Fibroblast of the conjunctiva (primary cell): ENCODE measurements at regions not wholly inside any gene's neighbourhood (a gene's known extent, or its start where the extent isn't known, plus 50 kb on each side); places are given as distances from the start of the nearest gene placed in this dataset.
"Not testable (repeated sequence)": the region's sequence is repeated elsewhere in the genome, so short reads cannot be mapped to it uniquely, and the experiment has no call there.

Experiments used
- DNase-seq: peaks from one replicate; pipeline ENCODE4 v3.0.0-alpha.2; 2010; ENCODE audit warnings: low read depth

DNA sequence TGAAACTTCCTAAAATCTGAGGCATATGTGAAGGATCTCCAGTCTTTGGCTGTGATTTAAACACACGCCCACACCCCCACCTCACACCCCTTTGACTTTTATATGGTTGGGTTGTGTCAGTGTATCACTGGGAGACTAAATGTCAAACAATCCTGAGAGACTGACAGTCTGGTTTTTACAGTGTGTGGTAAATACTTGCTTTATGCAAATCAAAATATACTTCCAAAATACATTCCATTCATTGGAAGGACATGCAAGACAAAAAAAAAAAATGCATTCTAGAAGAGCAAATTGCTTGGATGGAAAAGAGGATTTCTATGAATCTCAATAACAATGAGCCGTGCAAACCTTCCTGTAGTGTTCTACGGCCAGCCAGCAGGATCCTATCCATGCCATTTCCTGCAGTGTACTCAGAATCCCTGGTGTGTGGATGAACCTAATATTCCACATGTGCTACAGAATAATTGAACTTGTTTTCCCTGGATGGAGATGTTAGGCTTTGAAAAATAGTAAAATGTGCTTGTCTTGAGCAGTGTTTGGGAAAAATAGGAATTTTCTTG lies 602.1 kb upstream of the GOT2 start:
- no peak for DNase-seq

DNA sequence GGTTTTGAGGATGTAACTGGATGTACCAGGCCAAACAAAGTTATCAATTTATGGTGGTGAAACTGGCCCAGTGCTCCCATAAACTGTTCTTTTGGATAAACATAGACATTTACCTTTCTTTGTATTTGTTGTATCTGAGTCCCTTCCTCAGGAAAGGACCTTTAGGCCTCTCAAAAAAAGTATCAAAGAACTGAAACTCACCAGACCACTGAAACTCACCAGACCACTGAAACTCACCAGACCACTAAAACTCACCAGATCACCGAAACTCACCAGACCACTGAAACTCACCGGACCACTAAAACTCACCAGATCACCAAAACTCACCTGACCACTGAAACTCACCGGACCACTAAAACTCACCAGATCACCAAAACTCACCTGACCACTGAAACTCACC lies 597.6 kb upstream of the GOT2 start:
- not testable (repeated sequence) for DNase-seq

- DNase-seq: no peak
Observed at GRCh38 chr16:59330019-59330670, 596.0 kb upstream of the GOT2 start.

GRCh38 chr16:59328961-59329360 lies 594.8 kb upstream of the GOT2 start:
- no peak for DNase-seq

DNA sequence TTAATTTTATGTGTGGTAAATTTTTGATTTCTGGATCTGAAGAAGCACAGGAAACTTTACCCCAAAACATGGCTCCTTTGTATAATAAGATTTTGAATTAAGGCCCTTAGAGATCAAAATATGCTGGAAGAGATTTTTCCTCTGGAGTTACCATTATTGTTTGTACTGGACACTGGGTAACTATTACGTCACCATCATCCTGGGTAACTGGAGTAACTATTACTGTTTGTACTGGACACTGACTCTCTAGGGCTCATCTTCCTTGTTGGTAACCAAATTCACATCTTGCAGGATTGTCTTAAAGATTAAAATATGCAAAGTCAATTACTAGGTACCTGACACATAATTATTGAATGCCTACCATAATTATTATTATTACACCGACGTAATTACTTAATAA lies 593.8 kb upstream of the GOT2 start:
- no peak for DNase-seq

DNA sequence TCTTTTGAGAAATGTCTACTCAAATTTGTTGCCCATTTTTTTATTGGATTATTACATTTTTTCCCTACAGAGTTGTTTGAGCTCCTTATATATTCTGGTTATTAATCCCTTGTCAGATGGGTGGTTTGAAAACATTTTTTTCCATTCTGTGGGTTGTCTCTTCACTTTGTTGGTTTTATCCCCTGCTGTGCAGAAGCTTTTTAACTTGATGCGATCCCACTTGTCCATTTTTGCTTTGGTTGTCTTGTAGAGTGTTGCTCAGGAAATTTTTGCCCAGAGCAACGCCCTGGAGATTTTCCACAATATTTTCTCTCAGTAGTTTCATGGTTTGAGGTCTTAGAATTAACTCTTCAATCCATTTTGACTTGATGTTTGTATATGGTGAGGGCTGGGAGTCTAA lies 592.8 kb upstream of the GOT2 start:
- no peak for DNase-seq

DNA sequence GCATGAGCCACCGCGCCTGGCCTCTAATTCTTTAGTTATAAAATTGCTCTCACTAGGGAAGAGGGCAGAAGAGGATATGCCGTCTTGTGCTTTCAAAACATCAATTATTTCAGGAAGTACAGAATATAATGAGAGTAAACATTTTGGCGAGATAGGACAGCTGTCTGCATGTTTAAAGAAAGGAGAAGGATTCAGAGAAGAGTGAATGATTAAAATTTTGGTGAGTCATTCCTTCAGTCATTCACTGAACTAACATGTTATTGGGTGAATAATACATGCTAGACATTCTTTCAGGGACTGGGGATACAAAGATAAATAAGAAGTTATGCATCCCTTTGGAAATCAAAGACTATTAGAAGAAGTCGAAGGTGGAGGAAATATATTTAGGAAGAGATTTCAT lies 590.3 kb upstream of the GOT2 start:
- DNase-seq: no peak

- DNase-seq: no peak
Observed at GRCh38 chr16:59320657-59321056, 586.5 kb upstream of the GOT2 start.

GRCh38 chr16:59319871-59320270 lies 585.8 kb upstream of the GOT2 start:
- no peak for DNase-seq

DNA sequence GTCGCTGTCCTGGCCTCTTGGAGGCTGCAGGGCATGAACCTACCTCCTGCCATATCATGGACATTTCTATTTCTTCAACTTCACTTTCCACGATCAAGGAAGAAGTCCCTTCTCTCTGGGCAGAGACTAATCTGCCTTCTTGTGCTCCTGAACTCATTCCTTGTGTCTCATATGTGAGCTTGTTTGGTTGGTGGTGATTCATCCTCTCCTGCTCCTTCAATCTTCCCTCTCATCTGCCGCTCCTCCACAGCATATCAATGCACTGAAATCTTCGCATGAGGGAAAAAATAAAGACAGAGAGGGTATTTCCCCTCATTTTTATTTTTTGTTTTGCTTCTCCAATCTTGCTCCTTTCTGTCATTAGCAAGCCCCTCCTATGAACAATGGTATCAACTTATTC lies 571.7 kb upstream of the GOT2 start:
- no peak for DNase-seq

DNA sequence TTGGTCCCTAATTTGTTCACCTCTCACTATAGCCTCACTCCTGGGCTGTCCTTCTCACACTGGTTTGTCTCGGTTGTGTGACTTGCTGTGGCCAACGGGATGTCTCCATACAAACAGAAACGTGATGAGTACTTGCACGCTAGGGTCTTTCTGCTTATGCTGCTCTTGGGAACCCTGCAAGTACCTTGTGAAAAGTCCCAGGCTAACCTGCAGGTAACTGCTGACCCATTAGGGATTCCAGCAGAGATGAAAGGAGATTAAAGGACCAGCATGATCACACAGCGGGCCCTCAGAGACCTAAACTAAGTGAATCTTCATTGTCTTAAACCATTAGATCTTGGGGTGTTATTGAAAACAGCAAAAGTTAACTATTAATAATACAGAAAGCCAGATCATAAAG lies 562.8 kb upstream of the GOT2 start:
- DNase-seq: no peak

DNA sequence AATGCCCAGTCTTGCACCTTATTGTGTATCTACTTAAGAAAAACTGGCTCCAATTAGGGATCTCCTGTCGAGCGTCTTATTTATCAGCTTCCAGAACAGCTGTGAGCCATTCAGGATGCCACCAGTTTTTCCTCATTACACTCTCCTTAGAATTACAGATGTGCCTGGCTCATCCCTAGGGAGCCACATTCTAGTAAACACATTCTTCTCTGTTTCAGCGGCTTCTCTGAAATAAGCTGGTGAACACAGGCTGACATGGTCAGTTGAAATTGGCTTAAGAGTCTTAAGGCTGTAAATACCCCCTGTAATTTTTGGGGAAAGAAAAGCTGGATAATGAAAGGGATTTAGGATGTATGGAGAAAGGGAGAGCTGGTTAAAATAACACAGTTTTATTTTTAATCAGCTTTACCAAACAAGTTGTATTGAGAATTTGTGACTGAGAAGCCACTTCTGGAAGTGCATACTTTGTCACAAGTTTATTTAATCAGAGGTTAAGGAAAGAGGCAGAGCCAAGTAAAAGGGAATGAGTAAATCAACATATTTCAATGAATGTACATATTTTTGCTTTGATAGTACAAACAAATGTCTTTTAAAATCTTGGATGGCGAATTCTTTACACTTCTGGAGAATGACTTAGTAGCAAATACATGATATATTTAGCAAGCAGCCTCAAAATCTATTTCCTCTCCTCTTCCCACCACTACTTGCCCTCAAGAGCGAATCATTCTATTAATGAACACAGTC lies 562.0 kb upstream of the GOT2 start:
- DNase-seq: no peak

DNA sequence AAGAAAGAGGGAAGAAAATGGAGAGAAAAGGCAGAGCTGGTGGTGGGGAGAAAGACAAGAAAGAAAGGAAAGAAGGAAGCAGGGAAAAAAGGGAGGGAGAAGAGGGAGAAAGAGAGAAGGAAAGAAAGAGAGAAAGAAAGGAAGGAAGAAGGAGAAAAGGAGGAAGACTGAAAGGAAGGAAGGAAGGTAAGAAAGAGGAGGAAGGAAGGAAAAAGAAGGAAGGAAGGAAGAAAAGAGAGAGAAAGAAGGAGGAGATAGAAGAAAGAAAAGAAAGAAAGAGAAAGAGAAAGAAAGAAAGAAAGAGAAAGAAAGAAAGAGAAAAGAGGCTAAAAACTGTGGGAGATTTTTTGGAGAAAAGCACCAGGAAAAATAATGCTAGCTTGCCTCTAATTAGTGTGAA lies 561.4 kb upstream of the GOT2 start:
- no peak for DNase-seq

DNA sequence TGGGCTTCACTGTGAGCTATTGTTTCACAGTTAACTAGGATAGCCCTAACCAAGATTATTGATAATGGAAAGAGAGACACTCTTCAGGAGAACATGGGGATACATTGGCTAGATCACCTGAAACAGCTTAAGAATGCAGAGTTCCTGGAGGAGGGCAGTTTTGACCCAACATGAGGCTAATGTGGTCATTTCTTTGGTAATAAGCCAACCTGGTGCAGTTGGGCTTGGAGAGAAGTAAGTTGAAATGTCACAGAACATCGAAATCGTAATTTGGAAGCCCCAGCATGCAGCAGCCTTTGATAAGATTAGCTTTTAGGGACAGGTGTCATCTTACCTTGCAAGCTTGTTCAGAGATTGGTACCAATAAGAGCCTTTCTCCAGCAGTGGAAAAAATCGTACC lies 556.6 kb upstream of the GOT2 start:
- no peak for DNase-seq

DNA sequence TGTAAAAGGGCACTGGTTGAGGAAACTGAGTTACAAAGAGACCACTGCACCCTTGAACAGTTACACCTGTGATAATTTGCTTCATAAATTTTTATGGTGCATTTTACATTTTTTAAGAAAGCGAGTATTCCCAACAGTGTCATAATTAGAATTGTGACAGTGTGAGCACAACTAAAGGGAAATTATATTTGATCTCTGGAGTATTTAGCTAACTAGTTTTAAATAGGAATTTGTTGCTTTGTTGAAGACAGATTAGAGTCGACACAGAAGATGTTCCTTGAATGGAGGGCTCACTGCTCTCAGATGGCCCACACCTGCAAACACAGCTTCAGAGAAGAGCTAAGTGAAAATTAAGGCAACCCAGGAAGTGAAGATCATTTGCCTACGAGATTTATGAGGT lies 555.0 kb upstream of the GOT2 start:
- no peak for DNase-seq

- DNase-seq: no peak
Observed at GRCh38 chr16:59274141-59274540, 540.0 kb upstream of the GOT2 start.

GRCh38 chr16:59263955-59264354 lies 529.8 kb upstream of the GOT2 start:
- no peak for DNase-seq

- DNase-seq: no peak
Observed at GRCh38 chr16:59260892-59261291, 526.8 kb upstream of the GOT2 start.

DNA sequence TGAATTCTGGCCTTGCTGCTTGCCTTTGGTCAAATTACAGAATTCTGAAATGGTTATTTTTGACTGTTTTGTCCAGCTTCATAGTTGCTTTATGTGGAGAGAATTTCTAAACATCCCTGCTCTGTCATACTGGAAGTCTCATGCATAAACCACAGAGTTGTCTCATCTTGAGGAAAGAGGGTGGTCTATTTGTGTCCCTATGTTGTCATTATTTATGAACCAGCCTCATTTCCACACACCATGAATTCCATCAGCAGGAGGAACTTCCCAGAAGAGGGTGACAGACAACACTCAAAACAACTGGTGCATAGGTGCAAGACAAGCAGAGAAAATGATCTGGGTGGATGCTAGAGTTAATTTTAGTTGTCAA lies 525.8 kb upstream of the GOT2 start:
- DNase-seq: no peak

DNA sequence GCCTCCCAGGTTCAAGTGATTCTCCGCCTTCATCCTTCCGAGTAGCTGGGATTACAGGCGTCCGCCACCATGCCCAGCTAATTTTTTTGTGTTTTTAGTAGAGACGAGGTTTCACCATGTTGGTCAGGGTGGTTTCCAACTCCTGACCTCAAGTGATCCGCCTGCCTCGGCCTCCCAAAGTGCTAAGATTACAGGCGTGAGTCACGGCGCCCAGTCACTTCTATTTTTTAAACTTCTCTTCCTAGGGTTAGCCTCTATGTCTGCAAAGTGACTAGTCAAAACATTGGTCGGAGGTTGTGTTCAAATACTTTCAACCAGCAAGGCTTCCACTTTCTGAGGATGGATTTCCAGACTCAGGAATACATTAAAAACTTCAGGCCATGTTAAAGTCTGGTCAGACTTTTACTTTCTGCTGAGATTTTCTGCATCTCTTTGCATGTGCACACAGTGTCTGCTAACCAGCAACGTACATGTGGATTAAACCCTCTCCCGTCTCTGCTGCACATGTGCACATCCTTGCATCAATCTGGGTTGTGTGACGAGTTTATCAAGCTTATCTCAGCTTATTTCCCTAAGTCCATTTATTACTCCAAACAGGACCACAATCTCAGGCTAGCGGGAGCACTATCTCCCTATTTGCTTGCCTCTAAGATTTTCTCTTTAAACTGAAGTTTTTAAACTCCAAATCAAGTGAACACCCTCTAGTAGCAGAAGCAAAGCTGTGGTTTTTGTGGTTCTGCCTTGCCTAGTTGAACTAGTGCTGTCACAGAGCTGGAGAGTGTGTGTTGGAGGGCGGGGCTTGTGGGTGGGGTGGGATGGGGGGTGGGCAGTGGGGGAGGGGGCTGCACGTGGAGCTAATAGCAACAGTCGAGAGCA lies 525.2 kb upstream of the GOT2 start:
- DNase-seq: no peak

DNA sequence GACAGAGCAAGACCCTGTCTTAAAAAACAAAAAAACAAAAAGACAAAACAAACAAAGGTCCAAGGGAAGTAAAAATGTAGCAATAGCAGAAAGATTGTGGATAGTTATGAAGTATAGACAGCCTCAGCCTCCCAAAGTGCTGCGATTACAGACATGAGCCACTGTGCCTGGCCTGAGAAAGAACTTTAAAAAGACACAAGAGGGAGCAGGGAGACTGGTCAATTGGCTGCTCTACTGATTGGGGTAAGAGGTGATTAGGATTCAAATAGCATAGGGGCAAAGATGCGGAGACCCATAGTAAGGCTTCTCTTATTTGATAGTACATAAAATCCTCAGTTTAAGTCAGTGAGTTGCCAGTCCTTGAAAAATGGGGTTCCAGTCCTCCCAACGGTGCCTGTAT lies 518.2 kb upstream of the GOT2 start:
- no peak for DNase-seq

DNA sequence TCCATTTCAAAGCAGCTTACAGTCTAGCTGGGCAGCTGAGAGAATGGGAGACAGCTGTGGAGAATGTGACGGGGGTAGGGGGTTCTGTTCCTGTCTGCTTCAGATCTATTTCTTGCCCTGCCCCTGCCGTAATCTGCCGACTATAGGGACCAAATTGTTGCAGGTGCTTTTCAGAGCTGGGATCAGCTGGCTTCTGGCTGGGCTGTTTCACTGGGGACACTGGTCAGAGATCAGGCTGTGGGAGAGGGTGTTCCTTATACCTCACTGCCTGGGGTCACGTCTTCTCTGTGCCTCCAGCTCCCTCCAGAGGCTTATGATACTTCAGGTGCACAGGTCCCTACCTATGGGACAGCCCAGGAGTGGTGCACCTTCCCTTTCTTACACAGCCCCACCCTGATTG lies 514.9 kb upstream of the GOT2 start:
- no peak for DNase-seq

DNA sequence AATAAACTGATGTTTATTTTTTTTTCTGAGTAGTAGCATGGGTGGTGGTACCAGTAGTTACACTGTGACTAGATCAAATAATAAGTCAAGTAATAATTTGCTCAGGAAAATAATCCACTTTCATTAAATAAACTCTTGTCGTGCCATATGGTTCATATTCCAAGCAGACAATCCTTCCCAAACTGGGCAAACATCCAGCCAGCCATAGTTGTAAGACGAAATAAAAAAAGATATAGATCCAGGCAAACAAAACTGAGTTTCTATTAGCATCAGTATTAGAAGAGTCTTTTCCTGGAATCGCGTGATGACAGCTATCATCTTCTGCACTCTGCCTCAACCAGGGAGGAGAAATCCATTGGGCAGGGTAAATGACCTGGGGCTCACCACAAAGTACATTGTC lies 508.4 kb upstream of the GOT2 start:
- DNase-seq: no peak
